ENCODE measurements at regions not wholly inside any gene's neighbourhood (a gene's known extent, or its start where the extent isn't known, plus 50 kb on each side); places are given as distances from the start of the nearest gene placed in this dataset.

- DNase-seq (ENCODE audit: low spot score) = no peak
These were observed 53.5 kb downstream of the ZNF608 start for GRCh38 chr5:124692950-124693349.

GRCh38 chr5:124692324-124692723, 54.1 kb downstream of the ZNF608 start:
- DNase-seq (ENCODE audit: low spot score) = no peak

GRCh38 chr5:124689653-124690052, 56.8 kb downstream of the ZNF608 start:
- no peak for DNase-seq (ENCODE audit: low spot score)

DNA sequence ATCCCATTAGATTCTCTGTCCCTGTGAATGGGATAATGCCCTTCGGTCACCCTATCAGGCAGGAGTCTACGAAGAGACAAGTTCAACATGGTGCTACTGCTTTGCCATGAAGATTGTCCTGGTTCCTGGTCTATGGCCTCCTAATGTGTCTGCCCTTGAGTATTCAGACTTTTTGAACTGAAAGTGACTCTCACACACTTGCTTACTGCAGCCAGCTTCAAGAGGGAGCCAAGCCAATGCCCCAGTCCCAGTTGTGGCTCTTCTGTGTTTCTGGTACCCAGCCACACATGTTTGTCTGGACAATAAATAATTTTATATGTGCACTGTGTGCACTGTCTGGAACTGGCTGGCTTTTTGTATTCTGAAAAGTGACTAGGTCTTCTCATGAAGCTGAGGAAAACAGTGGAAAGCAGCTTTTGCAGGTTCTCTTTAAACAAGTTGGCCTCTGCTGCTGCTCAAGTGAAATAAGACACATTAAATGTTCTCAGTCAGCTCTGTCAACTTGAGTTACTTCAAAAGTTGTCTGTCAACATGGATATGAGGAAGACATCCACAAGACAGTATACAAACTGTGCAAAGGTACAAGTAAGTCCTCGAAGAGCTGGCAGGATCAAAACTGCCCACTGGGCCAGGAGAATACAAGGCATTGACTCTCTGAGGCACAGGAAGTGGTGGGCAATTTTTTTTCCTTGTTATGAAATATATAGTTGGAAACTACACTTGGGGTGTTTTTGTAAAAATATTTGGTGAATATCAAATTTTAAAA, 60.0 kb downstream of the ZNF608 start:
- DNase-seq (ENCODE audit: low spot score) = no peak

DNA sequence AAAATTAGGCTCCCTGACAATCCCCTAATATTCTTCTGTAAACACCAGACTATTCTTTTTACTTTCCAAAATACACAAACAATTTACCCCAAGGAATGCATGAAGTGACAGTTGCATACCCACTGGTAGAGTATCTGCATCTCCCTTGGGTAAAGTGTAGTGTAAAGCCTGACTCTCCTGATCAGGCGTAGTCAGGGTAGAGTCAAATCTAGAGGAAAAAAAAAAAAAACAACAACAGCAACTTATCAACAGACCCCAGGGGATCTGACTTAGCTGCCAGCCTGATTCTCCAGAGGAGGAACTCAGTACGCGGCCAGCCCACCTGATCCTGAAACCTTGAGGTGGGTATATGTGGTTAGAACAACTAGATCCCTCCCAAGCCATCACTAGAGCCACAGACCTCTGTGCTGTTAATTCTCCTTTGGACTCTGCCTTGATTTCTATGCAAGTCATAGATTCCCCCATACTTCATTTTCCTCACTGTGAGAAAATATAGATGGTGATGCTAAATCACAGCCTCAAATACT, 61.0 kb downstream of the ZNF608 start:
- no peak for DNase-seq (ENCODE audit: low spot score)

DNA sequence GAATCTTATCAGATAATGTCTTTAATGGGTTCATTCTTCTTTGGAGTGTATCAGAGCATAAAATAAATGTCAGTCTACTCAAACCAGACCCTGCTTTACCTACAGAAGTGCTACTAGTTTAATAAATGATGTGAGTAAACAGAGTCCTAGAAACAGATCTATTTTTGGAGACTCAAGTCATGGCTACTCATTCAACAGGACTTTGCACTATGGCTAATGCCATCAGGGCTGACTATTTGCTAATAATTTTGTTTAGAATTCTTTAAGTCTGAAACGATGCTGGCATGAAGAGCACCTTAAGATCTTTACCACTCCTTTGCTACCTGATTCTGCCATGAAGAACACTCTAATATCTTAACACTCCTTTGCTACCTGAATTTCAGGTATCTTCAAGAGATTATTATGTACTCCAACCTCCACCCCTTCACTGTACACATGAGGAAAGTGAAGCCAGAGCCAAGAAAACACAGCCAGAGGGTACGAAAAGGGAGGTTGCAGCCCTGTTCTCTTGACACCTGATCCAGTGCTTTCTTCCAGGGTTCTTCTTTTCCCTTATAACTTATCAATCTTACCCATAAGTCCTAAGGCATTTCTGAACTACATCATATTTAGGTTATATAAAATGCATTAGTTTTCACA, 62.4 kb downstream of the ZNF608 start:
- no peak for DNase-seq (ENCODE audit: low spot score)

DNA sequence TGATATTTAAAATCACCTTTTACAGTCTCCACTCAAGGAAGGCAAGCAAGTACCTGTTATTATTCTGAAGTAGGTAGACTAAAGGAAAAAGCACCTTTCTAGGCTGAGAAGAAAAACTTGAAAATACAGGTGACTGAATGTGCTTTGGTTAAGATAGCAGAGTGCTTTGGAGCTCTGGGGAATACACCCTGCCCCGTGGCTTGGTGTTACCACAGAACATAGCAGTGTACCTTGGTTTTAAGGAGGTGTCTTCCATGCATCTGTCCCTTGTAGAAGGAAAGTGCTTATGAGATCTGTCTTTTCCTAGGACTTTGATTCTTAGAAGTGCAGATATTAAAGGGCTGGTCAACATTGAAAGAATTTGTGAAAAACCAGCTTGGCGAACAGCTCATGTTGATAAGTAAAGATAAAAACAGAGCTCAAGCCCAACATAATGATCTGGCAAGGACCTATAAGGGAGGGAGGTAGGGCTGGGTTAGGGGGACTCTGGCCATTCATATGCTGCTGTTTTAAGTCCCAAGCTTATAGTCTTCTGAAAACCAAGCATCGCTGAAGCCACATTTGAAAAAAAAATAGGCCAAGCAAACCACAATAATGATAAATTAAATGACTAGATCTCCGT, 66.8 kb downstream of the ZNF608 start:
- DNase-seq (ENCODE audit: low spot score) = no peak

DNA sequence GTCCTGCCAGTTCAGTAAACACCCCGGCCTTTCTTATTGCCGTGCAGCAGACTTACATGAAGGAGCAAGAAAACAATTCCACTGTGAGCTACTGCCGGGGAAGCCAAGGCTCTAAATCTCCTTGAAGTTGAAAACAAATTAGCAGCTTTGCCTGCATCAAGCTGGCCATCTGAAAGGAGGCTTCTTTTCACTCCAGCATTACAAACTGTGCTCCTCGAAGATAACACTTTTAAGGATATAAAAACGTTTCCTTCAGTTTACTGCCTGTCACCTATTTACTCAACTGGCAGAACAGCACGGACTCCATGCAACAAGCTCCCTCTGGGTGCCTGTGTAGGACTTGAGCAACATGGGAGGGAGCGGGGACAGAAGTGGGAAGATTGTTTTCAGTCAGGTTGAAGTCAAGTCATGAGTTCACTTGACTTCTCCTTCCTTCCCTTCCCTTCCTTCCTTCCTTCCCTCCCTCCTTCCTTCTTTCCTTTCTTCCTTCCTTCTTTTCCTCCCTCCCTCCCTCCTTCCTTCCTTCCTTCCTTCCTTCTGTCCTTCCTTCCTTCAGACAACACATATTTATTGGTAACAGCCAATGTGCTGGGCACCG, 67.4 kb downstream of the ZNF608 start:
- no peak for DNase-seq (ENCODE audit: low spot score)

- DNase-seq (ENCODE audit: low spot score) = no peak
These were observed 68.0 kb downstream of the ZNF608 start for GRCh38 chr5:124678468-124678867.

GRCh38 chr5:124677374-124678351, 68.8 kb downstream of the ZNF608 start:
- DNase-seq (ENCODE audit: low spot score) = no peak

DNA sequence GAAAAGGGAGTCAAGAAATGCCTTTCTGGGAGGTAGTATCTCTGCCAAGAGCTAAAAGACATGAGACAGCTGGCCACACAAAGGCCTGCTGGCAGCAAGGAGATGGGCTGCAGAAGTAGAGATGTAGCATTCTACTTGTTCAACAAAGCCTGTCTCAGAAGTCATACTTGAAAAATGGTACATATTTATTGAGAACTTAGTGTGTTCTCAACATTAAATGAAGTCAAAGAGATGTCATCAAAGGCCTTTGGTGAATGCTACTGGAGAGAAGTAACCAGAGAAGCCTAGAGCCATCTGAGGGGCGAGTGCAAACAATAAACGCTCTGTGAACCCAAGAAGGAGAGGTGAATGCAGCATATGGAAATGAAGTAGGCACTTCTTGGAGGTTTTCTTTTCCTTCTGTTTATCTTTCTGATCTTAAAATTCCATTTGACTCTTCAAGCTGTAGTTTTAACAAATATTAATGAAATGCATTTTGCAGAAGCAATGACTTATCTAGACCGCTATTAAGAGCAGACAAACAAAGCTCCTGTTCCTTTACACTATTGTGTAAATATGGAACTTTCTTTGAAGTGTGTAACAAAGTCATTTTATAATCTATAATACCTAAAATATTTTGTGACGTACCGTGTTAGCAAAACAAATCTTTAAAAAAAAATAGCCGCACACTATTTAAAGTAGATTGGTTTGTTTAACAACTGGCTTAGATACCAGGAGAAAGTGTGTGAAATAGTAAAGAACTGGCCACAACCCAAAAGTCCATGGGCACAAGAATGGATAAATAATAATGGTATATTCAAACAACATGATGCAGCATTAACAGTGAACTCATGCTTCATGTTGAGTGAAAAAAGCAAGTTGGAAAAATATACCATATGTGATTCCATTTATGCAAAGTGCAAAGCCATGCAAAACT, 70.2 kb downstream of the ZNF608 start:
- no peak for DNase-seq (ENCODE audit: low spot score)

- no peak for DNase-seq (ENCODE audit: low spot score)
These were observed 75.2 kb downstream of the ZNF608 start for GRCh38 chr5:124671193-124671592.

GRCh38 chr5:124670722-124671184, 75.7 kb downstream of the ZNF608 start:
- DNase-seq (ENCODE audit: low spot score) = no peak

GRCh38 chr5:124669956-124670721, 76.3 kb downstream of the ZNF608 start:
- DNase-seq (ENCODE audit: low spot score) = no peak

GRCh38 chr5:124669300-124669648, 77.2 kb downstream of the ZNF608 start:
- no peak for DNase-seq (ENCODE audit: low spot score)

DNA sequence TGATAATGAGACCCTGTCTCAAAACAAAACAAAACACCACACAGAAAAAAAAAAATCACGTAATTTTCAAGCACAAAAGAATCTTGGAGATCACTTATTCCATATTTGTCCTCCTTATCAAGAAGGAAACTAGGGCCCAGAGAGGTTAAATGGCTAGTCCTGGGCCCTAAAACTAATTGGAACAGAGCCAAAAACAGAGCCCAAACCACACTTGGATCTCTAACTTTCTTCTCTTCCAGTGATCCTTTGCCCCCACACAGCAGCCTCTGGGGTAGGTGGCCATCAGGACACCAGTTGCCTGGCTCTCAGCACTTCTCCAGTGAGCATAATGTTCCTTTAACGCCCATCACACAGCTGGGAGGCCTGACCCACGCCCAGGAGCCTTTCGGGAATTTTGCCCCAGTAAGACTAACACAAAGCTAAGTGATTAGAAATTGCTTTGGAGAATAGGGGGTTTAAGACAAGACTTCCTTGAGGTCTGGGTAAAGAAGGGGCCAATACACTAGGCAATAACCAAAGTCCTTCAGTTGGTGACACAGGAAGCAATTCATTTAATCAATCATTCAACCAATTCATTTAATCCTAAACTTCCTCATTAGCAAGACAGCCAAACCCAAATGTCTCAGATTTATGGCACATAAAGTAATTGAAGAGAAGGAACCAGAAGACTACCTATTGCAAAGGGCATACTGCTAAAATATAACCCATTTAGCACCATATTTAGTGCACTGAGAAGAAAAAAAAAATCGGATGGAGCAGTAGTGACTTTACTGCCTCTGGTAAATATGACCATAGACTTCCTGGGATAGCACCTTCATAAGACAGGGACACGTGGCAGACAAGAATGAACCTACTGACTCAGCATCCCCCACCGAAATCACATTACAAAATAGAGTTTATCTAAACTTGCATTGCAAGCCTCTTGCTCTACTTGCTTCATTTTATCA, 77.8 kb downstream of the ZNF608 start:
- no peak for DNase-seq (ENCODE audit: low spot score)

- DNase-seq (ENCODE audit: low spot score) = no peak
These were observed 80.8 kb downstream of the ZNF608 start for GRCh38 chr5:124665625-124666024.

DNA sequence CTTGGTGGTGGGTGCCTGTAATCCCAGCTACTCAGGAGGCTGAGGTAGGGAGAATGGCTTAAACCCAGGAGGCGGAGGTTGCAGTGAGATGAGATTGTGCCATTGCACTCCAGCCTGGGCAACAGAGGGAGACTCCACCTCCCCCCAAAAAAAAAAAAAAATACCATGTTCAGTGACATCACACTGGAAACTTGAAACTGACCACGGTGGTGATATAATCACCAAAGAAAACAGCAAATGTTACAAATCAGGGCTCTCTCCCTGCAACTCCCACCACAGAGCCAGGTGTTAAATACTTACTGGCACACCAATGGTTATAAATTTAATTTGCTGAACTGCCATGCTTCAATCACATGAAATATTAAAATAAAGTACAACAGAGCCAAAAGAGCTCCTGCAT, 81.4 kb downstream of the ZNF608 start:
- no peak for DNase-seq (ENCODE audit: low spot score)

Measured in ecto neural progenitor cell (in vitro differentiated cells).